Type B pancreatic cell (in vitro differentiated cells): ENCODE measurements at regions not wholly inside any gene's neighbourhood (a gene's known extent, or its start where the extent isn't known, plus 50 kb on each side); places are given as distances from the start of the nearest gene placed in this dataset.

Experiments used
- DNase-seq: peaks from one replicate; pipeline ENCODE4 v3.0.0; 2021; ENCODE audit warnings: mixed read lengths; ENCODE audit not compliant: unreplicated experiment; ENCODE audit errors: extremely low spot score
- H3K27ac Mint-ChIP-seq: 2 replicates; pipeline ENCODE4 v1.8.0; 2021; ENCODE audit warnings: mild to moderate bottlenecking, mixed read lengths
- H3K27me3 Mint-ChIP-seq: 2 replicates; pipeline ENCODE4 v1.8.0; 2021; ENCODE audit warnings: mixed read lengths
- H3K36me3 Mint-ChIP-seq: 2 replicates; pipeline ENCODE4 v1.8.0; 2021; ENCODE audit warnings: mixed read lengths
- H3K4me1 Mint-ChIP-seq: one replicate; pipeline ENCODE4 v1.8.0; 2021; ENCODE audit warnings: mixed read lengths; ENCODE audit not compliant: unreplicated experiment
- H3K4me3 Mint-ChIP-seq: 2 replicates; pipeline ENCODE4 v1.8.0; 2021; ENCODE audit warnings: mild to moderate bottlenecking, mixed read lengths
- H3K9me3 Mint-ChIP-seq: 2 replicates; pipeline ENCODE4 v1.8.0; 2021; ENCODE audit warnings: mixed read lengths
- CTCF ChIP-seq: fragments of 200-600 bp; sonication (generic); conservative IDR thresholded peaks from 2 replicates; pipeline ENCODE4 v1.5.0; 2021; ENCODE audit warnings: antibody characterized with exemption, mild to moderate bottlenecking

DNA sequence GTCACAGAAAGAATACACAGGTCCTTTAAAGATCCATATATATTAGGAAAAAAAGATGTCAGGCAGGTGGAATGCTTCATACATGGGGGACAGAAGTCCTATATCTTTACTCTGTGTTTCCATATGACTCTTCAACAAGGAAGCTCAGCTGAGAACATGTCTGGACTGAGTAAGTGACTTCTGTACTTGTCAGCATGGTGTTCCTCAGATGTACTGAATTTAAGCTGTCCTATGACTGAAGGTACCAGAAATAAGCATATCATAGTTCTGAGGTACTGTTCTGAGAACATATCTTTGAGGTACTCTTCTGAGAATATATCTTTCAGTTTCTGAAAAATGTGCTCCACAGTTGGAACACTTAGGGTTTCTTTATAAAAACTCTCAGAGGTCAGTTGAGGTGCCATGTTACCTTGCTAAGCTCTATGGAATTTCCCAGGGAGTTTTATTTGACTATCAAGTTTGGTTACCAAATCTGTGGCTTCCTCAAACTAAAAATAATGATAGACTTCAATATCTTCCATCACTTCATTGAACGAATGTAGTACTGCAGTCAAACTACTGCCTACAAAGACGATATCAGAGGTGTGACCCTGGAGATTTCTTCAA, 597.2 kb upstream of the GNPDA2 start:
- no peak overlapping the region for H3K4me3 Mint-ChIP-seq
- TF ChIP-seq CTCF: no peak
- H3K27me3 Mint-ChIP-seq: no peaks in the 10 kb centered on the region
- no peaks in the 10 kb centered on the region for H3K4me1 Mint-ChIP-seq
- H3K27ac Mint-ChIP-seq: no peak overlapping the region
- no peaks in the 10 kb centered on the region for H3K36me3 Mint-ChIP-seq
- no peaks in the 10 kb centered on the region for H3K9me3 Mint-ChIP-seq
- no peak for DNase-seq

GRCh38 chr4:45317739-45318138, 591.4 kb upstream of the GNPDA2 start:
- no peak for DNase-seq
- TF ChIP-seq CTCF: no peak
- Mint-ChIP-seq H3K9me3 (no peaks in the 10 kb centered on the region), H3K4me1 (no peaks in the 10 kb centered on the region), H3K36me3 (no peaks in the 10 kb centered on the region), H3K27ac (no peak overlapping the region), H3K4me3 (no peak overlapping the region), H3K27me3 (no peaks in the 10 kb centered on the region)

DNA sequence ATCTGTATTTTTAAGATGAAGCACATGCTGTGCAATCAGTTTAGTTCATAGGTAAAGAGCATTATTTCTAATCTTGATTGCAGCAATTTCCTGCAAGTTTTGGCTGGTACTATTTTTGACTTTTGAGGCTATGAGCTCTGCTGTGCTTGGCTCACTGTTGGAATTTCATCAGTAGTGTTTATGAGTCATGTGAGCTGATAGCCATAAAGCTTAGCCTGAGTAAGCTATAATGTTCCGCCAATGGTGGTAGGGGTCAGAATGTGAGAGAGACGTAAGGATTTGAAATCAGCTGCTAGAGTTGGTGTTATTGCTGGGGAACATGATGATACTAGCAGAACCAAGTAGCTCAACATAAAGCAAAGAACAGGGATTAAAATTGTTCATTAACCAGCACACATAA, 590.9 kb upstream of the GNPDA2 start:
- DNase-seq: no peak
- no peaks in the 10 kb centered on the region for H3K9me3 Mint-ChIP-seq
- H3K4me3 Mint-ChIP-seq: no peak overlapping the region
- no peaks in the 10 kb centered on the region for H3K36me3 Mint-ChIP-seq
- no peaks in the 10 kb centered on the region for H3K4me1 Mint-ChIP-seq
- H3K27ac Mint-ChIP-seq: no peak overlapping the region
- no peak for TF ChIP-seq CTCF
- H3K27me3 Mint-ChIP-seq: no peaks in the 10 kb centered on the region

- TF ChIP-seq CTCF: no peak
- Mint-ChIP-seq H3K36me3 (no peaks in the 10 kb centered on the region), H3K4me3 (no peak overlapping the region), H3K9me3 (no peaks in the 10 kb centered on the region), H3K4me1 (no peaks in the 10 kb centered on the region), H3K27me3 (no peaks in the 10 kb centered on the region), H3K27ac (no peak overlapping the region)
- no peak for DNase-seq
Observed at GRCh38 chr4:45316257-45316656, 589.9 kb upstream of the GNPDA2 start.

- Mint-ChIP-seq H3K4me3 (no peak overlapping the region), H3K4me1 (no peaks in the 10 kb centered on the region), H3K27ac (no peak overlapping the region), H3K36me3 (no peaks in the 10 kb centered on the region), H3K27me3 (no peaks in the 10 kb centered on the region), H3K9me3 (no peaks in the 10 kb centered on the region)
- no peak for DNase-seq
- no peak for TF ChIP-seq CTCF
Observed at GRCh38 chr4:45302828-45303227, 576.5 kb upstream of the GNPDA2 start.

DNA sequence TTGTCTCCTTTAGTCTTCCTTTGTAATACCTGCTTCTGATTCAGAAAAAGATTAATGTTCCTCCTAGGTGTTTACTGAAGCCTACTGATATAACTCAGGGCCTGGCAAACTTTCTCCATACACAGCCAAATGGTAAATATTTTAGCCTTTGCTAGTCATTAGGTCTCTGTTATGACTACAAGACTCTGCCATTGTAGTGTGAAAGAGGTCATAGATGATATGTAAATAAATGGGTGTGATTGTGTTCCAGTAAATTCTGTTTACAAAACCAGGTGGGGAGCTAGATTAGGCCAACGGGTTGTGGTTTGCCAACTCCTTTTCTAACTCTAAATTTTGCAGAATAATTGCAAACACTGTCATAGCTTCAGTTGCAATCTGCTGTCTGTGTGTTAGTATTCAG, 568.1 kb upstream of the GNPDA2 start:
- Mint-ChIP-seq H3K27ac (no peak overlapping the region), H3K27me3 (no peaks in the 10 kb centered on the region), H3K4me1 (no peaks in the 10 kb centered on the region), H3K36me3 (no peaks in the 10 kb centered on the region), H3K4me3 (no peak overlapping the region), H3K9me3 (peaks cover 5% of the 10 kb centered on the region)
- no peak for TF ChIP-seq CTCF
- no peak for DNase-seq
